ENCODE measurements at regions not wholly inside any gene's neighbourhood (a gene's known extent, or its start where the extent isn't known, plus 50 kb on each side); places are given as distances from the start of the nearest gene placed in this dataset.
"Not testable (repeated sequence)": the region's sequence is repeated elsewhere in the genome, so short reads cannot be mapped to it uniquely, and the experiment has no call there.

DNA sequence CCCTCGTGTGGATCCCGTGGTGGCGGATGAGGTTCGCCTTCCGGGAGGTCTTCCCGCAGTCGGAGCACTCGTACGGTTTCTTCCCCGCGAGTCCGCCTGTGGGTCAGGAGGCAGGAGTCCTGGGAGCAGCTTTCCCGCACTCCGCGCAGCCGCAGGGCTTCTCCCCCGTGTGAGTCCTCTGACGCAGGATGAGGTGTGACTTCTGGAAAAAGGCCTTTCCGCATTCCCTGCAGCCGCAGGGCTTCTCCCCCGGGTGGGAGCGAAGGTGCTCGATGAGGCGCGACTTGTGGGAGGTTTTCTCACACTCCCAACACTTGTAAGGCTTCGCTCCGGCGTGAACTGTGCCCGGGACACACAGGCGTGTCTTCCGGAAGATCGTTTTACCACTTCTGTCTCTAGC lies 68.8 kb upstream of the WIPI2 start:
- not testable (repeated sequence) for DNase-seq

DNA sequence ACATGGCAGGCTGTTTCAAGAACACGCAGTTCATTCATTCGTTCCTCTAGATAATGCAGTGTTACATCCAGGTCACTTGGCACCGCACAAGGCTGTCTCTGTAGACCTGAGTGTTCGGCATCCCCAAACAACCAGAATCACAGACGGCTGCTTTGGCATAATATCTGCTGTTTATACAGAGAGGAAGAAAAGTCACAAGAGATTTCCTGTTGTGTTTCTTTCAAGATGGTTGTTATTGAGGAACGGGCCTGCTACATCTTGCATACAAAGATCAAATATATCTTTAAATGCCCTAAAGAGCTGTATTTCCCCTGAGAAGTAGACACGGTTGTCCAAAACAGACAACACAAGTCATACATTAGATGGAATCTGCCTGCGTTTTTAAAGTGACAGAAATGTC lies 58.8 kb upstream of the WIPI2 start:
- not testable (repeated sequence) for DNase-seq

DNA sequence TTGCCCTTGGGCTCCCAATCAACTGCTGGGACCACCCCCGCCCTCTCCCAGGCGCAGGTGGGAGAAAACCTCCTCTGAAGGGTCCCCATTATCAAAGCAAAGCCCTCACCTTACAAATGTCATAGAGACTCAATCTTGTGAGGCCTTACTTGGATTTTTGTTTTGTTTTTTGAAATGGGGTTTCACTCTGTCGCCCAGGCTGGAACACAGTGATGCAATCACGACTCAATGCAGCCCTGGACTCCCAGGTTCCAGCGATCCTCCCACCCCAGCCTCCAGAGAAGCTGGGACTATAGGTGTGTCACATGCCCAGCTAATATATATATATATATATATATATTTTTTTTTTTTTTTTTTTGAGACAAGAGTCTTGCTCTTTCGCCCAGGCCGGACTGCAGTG lies 57.5 kb upstream of the WIPI2 start:
- no peak for DNase-seq

DNA sequence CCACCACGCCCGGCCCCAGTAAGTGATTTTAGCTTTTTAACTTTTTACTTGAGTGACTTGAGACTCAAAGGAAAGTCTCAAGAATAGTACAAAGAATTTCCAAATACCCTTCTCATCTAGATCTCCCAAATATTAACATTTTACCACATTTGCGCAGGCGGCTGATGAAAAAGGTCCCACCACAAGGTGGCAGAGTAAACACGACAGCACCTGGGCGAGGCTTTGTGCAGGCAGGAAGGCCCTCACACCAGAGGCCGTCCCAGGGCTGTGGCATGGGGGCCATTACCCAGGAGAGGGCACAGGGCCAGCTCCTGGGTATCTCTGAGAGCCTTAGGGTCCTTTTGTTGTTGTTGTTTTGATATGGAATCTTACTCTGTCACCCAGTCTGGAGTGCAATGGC lies 50.0 kb upstream of the WIPI2 start:
- peak in 10 of 58 donors; percentile 1 to 35 (median 6) for DNase-seq

Data from anterior cingulate cortex (tissue), 58 donors.